ENCODE measurements at regions not wholly inside any gene's neighbourhood (a gene's known extent, or its start where the extent isn't known, plus 50 kb on each side); places are given as distances from the start of the nearest gene placed in this dataset.

GRCh38 chr6:139919107-139920026 is 544.9 kb upstream of the CITED2 start:
- no peak for TF ChIP-seq YY1 (IDR thresholded peaks at IDR 0.05; ENCODE audit: insufficient read depth, insufficient read length)
- TF ChIP-seq SUZ12 (IDR thresholded peaks at IDR 0.05; ENCODE audit: extremely low read depth, insufficient read depth, insufficient read length) = no peak
